ENCODE measurements at regions not wholly inside any gene's neighbourhood (a gene's known extent, or its start where the extent isn't known, plus 50 kb on each side); places are given as distances from the start of the nearest gene placed in this dataset.

DNA sequence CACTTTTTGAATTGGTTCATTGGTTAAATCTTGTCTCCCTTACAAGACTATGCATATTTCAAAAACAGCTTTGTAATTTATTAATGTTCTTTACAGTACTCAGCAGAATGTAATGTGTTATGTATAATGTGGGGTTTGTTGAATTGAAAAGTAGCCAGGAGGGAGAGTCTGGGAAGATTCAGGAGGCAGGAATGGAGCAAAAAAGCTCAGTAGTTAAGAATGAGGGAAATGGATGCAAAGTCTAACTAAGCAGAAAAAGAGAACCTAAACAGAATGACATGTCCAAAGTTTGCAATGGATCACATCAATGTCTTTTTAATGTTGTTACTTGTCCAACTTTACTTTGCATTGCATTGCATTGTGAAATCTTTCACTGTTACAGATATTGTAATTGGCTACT is 86.5 kb upstream of the CARD18 start:
- DNase-seq (ENCODE audit: low spot score in 2 of 2, unreplicated experiment in 2 of 2) = no peak
- H3K9me3 Mint-ChIP-seq = peaks cover 5% of the 10 kb centered on the region
- no peak for TF ChIP-seq CTCF (IDR thresholded peaks at IDR 0.05; ENCODE audit: unreplicated experiment)
- H3K27me3 Mint-ChIP-seq (ENCODE audit: low read depth) = no peaks in the 10 kb centered on the region
- no peak overlapping the region for H3K4me3 Mint-ChIP-seq
- H3K36me3 Mint-ChIP-seq = no peaks in the 10 kb centered on the region
- peaks cover 22% of the 10 kb centered on the region for H3K4me1 Mint-ChIP-seq
- no peak overlapping the region for H3K27ac Mint-ChIP-seq

GRCh38 chr11:105224482-105225253 is 85.1 kb upstream of the CARD18 start:
- H3K9me3 Mint-ChIP-seq = peaks cover 1% of the 10 kb centered on the region
- TF ChIP-seq CTCF (IDR thresholded peaks at IDR 0.05; ENCODE audit: unreplicated experiment) = no peak
- no peak overlapping the region for H3K27ac Mint-ChIP-seq
- no peak overlapping the region for H3K4me3 Mint-ChIP-seq
- H3K4me1 Mint-ChIP-seq = peaks cover 22% of the 10 kb centered on the region
- no peaks in the 10 kb centered on the region for H3K27me3 Mint-ChIP-seq (ENCODE audit: low read depth)
- no peaks in the 10 kb centered on the region for H3K36me3 Mint-ChIP-seq
- no peak for DNase-seq (ENCODE audit: low spot score in 2 of 2, unreplicated experiment in 2 of 2)

GRCh38 chr11:105220121-105220520 is 80.6 kb upstream of the CARD18 start:
- Mint-ChIP-seq H3K27me3 (ENCODE audit: low read depth) (no peaks in the 10 kb centered on the region), H3K4me3 (no peak overlapping the region), H3K36me3 (no peaks in the 10 kb centered on the region), H3K27ac (no peak overlapping the region), H3K9me3 (peaks cover 4% of the 10 kb centered on the region), H3K4me1 (peaks cover 14% of the 10 kb centered on the region)
- no peak for TF ChIP-seq CTCF (IDR thresholded peaks at IDR 0.05; ENCODE audit: unreplicated experiment)
- no peak for DNase-seq (ENCODE audit: low spot score in 2 of 2, unreplicated experiment in 2 of 2)

DNA sequence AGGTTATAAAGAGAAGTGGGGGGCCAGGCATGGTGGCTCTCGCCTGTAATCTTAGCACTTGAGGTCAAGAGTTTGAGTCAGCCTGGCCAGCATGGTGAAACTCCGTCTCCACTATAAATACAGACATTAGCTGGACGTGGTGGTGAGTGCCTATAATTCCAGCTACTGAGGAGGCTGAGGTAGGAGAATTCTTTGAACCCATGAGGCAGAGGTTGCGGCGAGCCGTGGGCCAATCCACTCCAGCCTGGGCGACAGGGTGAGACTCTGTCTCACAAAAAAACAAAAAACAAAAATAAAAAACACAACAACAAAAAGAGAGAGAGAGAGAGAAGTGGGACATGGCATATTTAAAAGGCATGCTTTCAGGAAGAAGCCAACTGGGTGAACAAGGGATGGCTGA is 80.1 kb upstream of the CARD18 start:
- DNase-seq (ENCODE audit: low spot score in 2 of 2, unreplicated experiment in 2 of 2) = no peak
- no peak overlapping the region for H3K4me3 Mint-ChIP-seq
- H3K9me3 Mint-ChIP-seq = peaks cover 4% of the 10 kb centered on the region
- H3K27me3 Mint-ChIP-seq (ENCODE audit: low read depth) = no peaks in the 10 kb centered on the region
- TF ChIP-seq CTCF (IDR thresholded peaks at IDR 0.05; ENCODE audit: unreplicated experiment) = no peak
- peaks cover 11% of the 10 kb centered on the region for H3K4me1 Mint-ChIP-seq
- no peaks in the 10 kb centered on the region for H3K36me3 Mint-ChIP-seq
- no peak overlapping the region for H3K27ac Mint-ChIP-seq

- no peak for DNase-seq (ENCODE audit: low spot score in 2 of 2, unreplicated experiment in 2 of 2)
- Mint-ChIP-seq H3K36me3 (no peaks in the 10 kb centered on the region), H3K4me3 (no peak overlapping the region)
These were observed 79.7 kb upstream of the CARD18 start for GRCh38 chr11:105219269-105219668.

More at GRCh38 chr11:105219269-105219668, 79.7 kb upstream of the CARD18 start:
- TF ChIP-seq CTCF (IDR thresholded peaks at IDR 0.05; ENCODE audit: unreplicated experiment) = no peak
- Mint-ChIP-seq H3K27ac (no peak overlapping the region), H3K27me3 (ENCODE audit: low read depth) (no peaks in the 10 kb centered on the region), H3K9me3 (peaks cover 4% of the 10 kb centered on the region), H3K4me1 (peaks cover 11% of the 10 kb centered on the region)
